Ovary (tissue), 7 donors: ENCODE measurements at regions not wholly inside any gene's neighbourhood (a gene's known extent, or its start where the extent isn't known, plus 50 kb on each side); places are given as distances from the start of the nearest gene placed in this dataset.

Source experiments
- DNase-seq, 5 donors: peaks; one replicate each; pipeline ENCODE4 v3.0.0-alpha.2; 2019 to 2020
- H3K27ac ChIP-seq, 2 donors: fragments of 200-600 bp; one replicate each; pipeline versions ENCODE4 v1.5.1 to v1.8.0; 2019 to 2022
- H3K27me3 ChIP-seq: fragments of 200-600 bp; one replicate; pipeline ENCODE4 v1.8.0; 2022
- H3K36me3 ChIP-seq: fragments of 200-600 bp; sonication (generic); one replicate; pipeline ENCODE4 v1.5.1; 2019
- H3K4me1 ChIP-seq: one replicate; pipeline ENCODE4 v1.8.1; 2013; ENCODE audit warnings: mild to moderate bottlenecking, moderate library complexity; ENCODE audit not compliant: insufficient read depth
- H3K4me3 ChIP-seq: fragments of 200-600 bp; sonication (generic); one replicate; pipeline ENCODE4 v1.5.1; 2017
- H3K9me3 ChIP-seq, 2 donors: fragments of 200-600 bp in 1 of 2; sonication (generic) in 1 of 2; one replicate each; pipeline versions ENCODE4 v1.5.1 to v1.8.1; 2013 to 2019; ENCODE audit warnings: mild to moderate bottlenecking in 1 of 2, moderate library complexity in 1 of 2
- CTCF ChIP-seq, 3 donors: fragments of 450-650 bp in 2 of 3; fragments of 200-600 bp in 1 of 3; IDR thresholded peaks; one replicate each; pipeline versions ENCODE4 v1.5.1 to v1.8.0; 2016 to 2022; ENCODE audit warnings: antibody characterized with exemption in 3 of 3, mild to moderate bottlenecking in 1 of 3
- EP300 ChIP-seq: sonication (generic); formaldehyde crosslinking; IDR thresholded peaks from one replicate; pipeline ENCODE4 v1.6.1; 2017; ENCODE audit warnings: antibody characterized with exemption
- POLR2A ChIP-seq: fragments of 450-650 bp; IDR thresholded peaks from one replicate; pipeline ENCODE4 v1.6.1; 2017; ENCODE audit warnings: antibody characterized with exemption, mild to moderate bottlenecking, moderate library complexity
- WGBS, 3 donors: extraction: QIAGEN DNeasy Blood & Tissue Kit in 1 of 3; methylation state at CpG; one replicate each; pipeline versions ENCODE4 v1.1.5 to v1.1.7; 2013 to 2017; 5-methylcytosine and 5-hydroxymethylcytosine counted together
- intact Hi-C, 4 donors: fragments of 100-400 bp; cut with DNase I; formaldehyde crosslinking; loops; one replicate each; pipeline versions ENCODE4 v1.11.0 to v1.15.1; 2022 to 2023
- donor health status: DM: no; HTN: no; CAD: no; lungs with moderate emphysema.
- donor health status: DM: no; HTN: no; CAD: no.
- donor health status: Bipolar disorder and iron deficiency.
- donor health status: DM: no; HTN: no; CAD: no.
- donor health status: DM: yes; HTN: yes; CAD: no.

- TF ChIP-seq EP300 (no peak), CTCF (IDR thresholded peaks at IDR 0.05) (no peak), POLR2A (no peak)
- no peaks in the 10 kb centered on the region for H3K9me3 ChIP-seq
- no peak overlapping the region for H3K4me3 ChIP-seq
- no peaks in the 10 kb centered on the region for H3K36me3 ChIP-seq
- intact Hi-C loops, result no loop called here
- no peak overlapping the region for H3K27ac ChIP-seq
- DNase-seq, result no peak
- H3K27me3 ChIP-seq, result no peaks in the 10 kb centered on the region
- no peaks in the 10 kb centered on the region for H3K4me1 ChIP-seq
- 40 to 58% (median 51%) methylated on average over 1 of the region's 1 CpG for WGBS, 3 donors
These were observed 154.7 kb upstream of the CADPS start for GRCh38 chr3:63029921-63030320.

- 51 to 69% (median 52%) methylated on average over 6 of the region's 6 CpGs for WGBS, 3 donors
- Histone ChIP-seq H3K27ac (no peak overlapping the region), H3K4me1 (no peaks in the 10 kb centered on the region), H3K9me3 (no peaks in the 10 kb centered on the region), H3K36me3 (no peaks in the 10 kb centered on the region), H3K27me3 (no peaks in the 10 kb centered on the region), H3K4me3 (no peak overlapping the region)
- intact Hi-C loops, result no loop called here
- no peak for TF ChIP-seq POLR2A
- TF ChIP-seq EP300, result no peak
- no peak for TF ChIP-seq CTCF (IDR thresholded peaks at IDR 0.05)
- DNase-seq, result no peak
These were observed 155.4 kb upstream of the CADPS start for GRCh38 chr3:63030666-63031065.

- Histone ChIP-seq H3K4me1 (no peaks in the 10 kb centered on the region), H3K36me3 (no peaks in the 10 kb centered on the region), H3K9me3 (no peaks in the 10 kb centered on the region), H3K4me3 (no peak overlapping the region), H3K27ac (no peak overlapping the region), H3K27me3 (no peaks in the 10 kb centered on the region)
- no peak for TF ChIP-seq CTCF (IDR thresholded peaks at IDR 0.05)
- intact Hi-C loops, result no loop called here
- DNase-seq, result no peak
These were observed 157.7 kb upstream of the CADPS start for GRCh38 chr3:63032881-63033280.

- no peaks in the 10 kb centered on the region for H3K27me3 ChIP-seq
- H3K4me3 ChIP-seq, result no peak overlapping the region
- intact Hi-C loops, result no loop called here
- no peak for TF ChIP-seq POLR2A
- no peak for TF ChIP-seq CTCF (IDR thresholded peaks at IDR 0.05)
- TF ChIP-seq EP300, result no peak
- H3K9me3 ChIP-seq, result no peaks in the 10 kb centered on the region
- H3K27ac ChIP-seq, result no peak overlapping the region
- H3K4me1 ChIP-seq, result no peaks in the 10 kb centered on the region
- no peak for DNase-seq
- WGBS, 3 donors, result 64 to 78% (median 73%) methylated on average over 1 of the region's 1 CpG
- no peaks in the 10 kb centered on the region for H3K36me3 ChIP-seq
These were observed 158.9 kb upstream of the CADPS start for GRCh38 chr3:63034101-63034500.

GRCh38 chr3:63037116-63037515, 161.9 kb upstream of the CADPS start:
- WGBS, 3 donors, result 72 to 80% (median 76%) methylated on average over 4 of the region's 4 CpGs
- TF ChIP-seq CTCF (IDR thresholded peaks at IDR 0.05), result no peak
- no peak for TF ChIP-seq POLR2A
- no peak for TF ChIP-seq EP300

More at GRCh38 chr3:63037116-63037515, 161.9 kb upstream of the CADPS start:
- H3K9me3 ChIP-seq, result no peaks in the 10 kb centered on the region
- H3K27ac ChIP-seq, result no peak overlapping the region
- no peaks in the 10 kb centered on the region for H3K27me3 ChIP-seq
- intact Hi-C loops, result no loop called here
- no peaks in the 10 kb centered on the region for H3K36me3 ChIP-seq
- DNase-seq, result no peak
- H3K4me3 ChIP-seq, result no peak overlapping the region
- no peaks in the 10 kb centered on the region for H3K4me1 ChIP-seq
